ENCODE measurements at regions not wholly inside any gene's neighbourhood (a gene's known extent, or its start where the extent isn't known, plus 50 kb on each side); places are given as distances from the start of the nearest gene placed in this dataset.
"Not testable (repeated sequence)": the region's sequence is repeated elsewhere in the genome, so short reads cannot be mapped to it uniquely, and the experiment has no call there.

- not testable (repeated sequence) for TF ChIP-seq CTCF (IDR thresholded peaks at IDR 0.05); POLR2A (IDR thresholded peaks at IDR 0.05); EP300 (IDR thresholded peaks at IDR 0.05; ENCODE audit: low read depth); POLR2AphosphoS5 (IDR thresholded peaks at IDR 0.05)
Observed at GRCh38 chr3:94648270-94649180, 585.7 kb downstream of the NSUN3 start.

All from transverse colon (tissue), 4 donors.